Caco-2 (cell line): ENCODE measurements at regions not wholly inside any gene's neighbourhood (a gene's known extent, or its start where the extent isn't known, plus 50 kb on each side); places are given as distances from the start of the nearest gene placed in this dataset.

Source experiments
- BruUV-seq: library from RNA; stranded (reverse); fragments of 400-500 nt; replicated peaks from 2 replicates; lab custom pipeline; 2021; lab: Mats Ljungman, UMichigan
- CTCF ChIA-PET: fragments of 300-600 bp; sonication (Branson Sonifier 250); formaldehyde crosslinking; loops from one replicate; lab custom pipeline; 2022; ENCODE audit warnings: antibody characterized with exemption; lab: Charles Lee
- POLR2A ChIA-PET: fragments of 300-600 bp; sonication (Branson Sonifier 250); formaldehyde crosslinking; loops from one replicate; lab custom pipeline; 2022; ENCODE audit warnings: antibody characterized with exemption; lab: Charles Lee
- DNase-seq, 2 experiments: peaks; one replicate each; pipeline versions ENCODE4 v3.0.0 to v3.0.0-alpha.2; 2020 to 2022
- H3K27me3 ChIP-seq: replicated peaks from 2 replicates; pipeline ENCODE4 v1.6.0; 2011; ENCODE audit warnings: low read length; ENCODE audit not compliant: control insufficient read depth, insufficient read depth
- H3K36me3 ChIP-seq: 2 replicates; pipeline ENCODE4 v1.5.1; 2011; ENCODE audit warnings: low read length; ENCODE audit not compliant: control insufficient read depth, insufficient read depth
- H3K4me1 ChIP-seq: fragments of 250-450 bp; sonication (Bioruptor Pico); 2 replicates; pipeline ENCODE4 v1.5.1; 2020; ENCODE audit warnings: mild to moderate bottlenecking
- H3K4me3 ChIP-seq: 2 replicates; pipeline ENCODE4 v1.5.1; 2011; ENCODE audit warnings: low read depth, mild to moderate bottlenecking, control low read depth, low read length
- H3K9me3 ChIP-seq: fragments of 250-450 bp; sonication (Bioruptor Pico); 2 replicates; pipeline ENCODE4 v1.5.1; 2020; ENCODE audit warnings: mild to moderate bottlenecking, moderate library complexity
- H3K27ac Mint-ChIP-seq: one replicate; pipeline ENCODE4 v1.8.0; 2022; ENCODE audit warnings: mixed read lengths; ENCODE audit not compliant: unreplicated experiment
- H3K27me3 Mint-ChIP-seq: one replicate; pipeline ENCODE4 v1.8.0; 2022; ENCODE audit warnings: mixed read lengths; ENCODE audit not compliant: insufficient read depth, unreplicated experiment
- H3K36me3 Mint-ChIP-seq: one replicate; pipeline ENCODE4 v1.8.0; 2022; ENCODE audit warnings: mild to moderate bottlenecking, mixed read lengths; ENCODE audit not compliant: insufficient read depth, unreplicated experiment
- H3K4me1 Mint-ChIP-seq: one replicate; pipeline ENCODE4 v1.8.0; 2022; ENCODE audit warnings: low read depth, mixed read lengths; ENCODE audit not compliant: unreplicated experiment
- H3K4me3 Mint-ChIP-seq: one replicate; pipeline ENCODE4 v1.8.0; 2022; ENCODE audit warnings: mild to moderate bottlenecking, moderate library complexity, mixed read lengths; ENCODE audit not compliant: unreplicated experiment
- H3K9me3 Mint-ChIP-seq: one replicate; pipeline ENCODE4 v1.8.0; 2022; ENCODE audit warnings: mixed read lengths; ENCODE audit not compliant: unreplicated experiment
- CTCF ChIP-seq, 2 experiments: fragments of 200-600 bp in 1 of 2; IDR thresholded peaks; 1 replicate in 1 of 2; 2 replicates in 1 of 2; pipeline versions ENCODE4 v1.5.1 to v1.8.0; 2011 to 2022; ENCODE audit warnings: antibody characterized with exemption in 1 of 2, control low read depth in 1 of 2, inconsistent platforms in 1 of 2, low read depth in 1 of 2, low read length in 1 of 2, mild to moderate bottlenecking in 1 of 2, moderate library complexity in 1 of 2; ENCODE audit not compliant: insufficient read depth in 1 of 2, severe bottlenecking in 1 of 2, unreplicated experiment in 1 of 2
- intact Hi-C: fragments of 100-400 bp; cut with micrococcal nuclease; formaldehyde crosslinking; loops from one replicate; pipeline ENCODE4 v1.10.0; 2022; ENCODE audit not compliant: unreplicated experiment

DNA sequence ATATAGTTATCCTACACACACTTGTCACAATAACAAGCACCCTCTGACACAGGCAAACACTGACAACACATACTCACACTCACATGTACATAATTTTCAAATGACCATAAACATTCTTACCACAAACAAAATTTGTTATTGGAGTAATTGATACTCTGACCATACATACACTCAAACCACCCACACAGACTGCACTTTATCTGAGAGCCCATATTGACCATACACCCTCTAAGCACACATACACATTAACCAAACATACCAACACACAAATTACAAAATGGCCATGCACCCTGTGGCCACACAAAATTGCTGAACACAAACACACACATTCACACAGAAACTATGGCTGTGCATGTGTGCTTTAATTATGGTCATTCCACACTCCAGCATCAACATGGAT lies 79.1 kb upstream of the FAM120A start:
- no TSS peak for BruUV-seq

DNA sequence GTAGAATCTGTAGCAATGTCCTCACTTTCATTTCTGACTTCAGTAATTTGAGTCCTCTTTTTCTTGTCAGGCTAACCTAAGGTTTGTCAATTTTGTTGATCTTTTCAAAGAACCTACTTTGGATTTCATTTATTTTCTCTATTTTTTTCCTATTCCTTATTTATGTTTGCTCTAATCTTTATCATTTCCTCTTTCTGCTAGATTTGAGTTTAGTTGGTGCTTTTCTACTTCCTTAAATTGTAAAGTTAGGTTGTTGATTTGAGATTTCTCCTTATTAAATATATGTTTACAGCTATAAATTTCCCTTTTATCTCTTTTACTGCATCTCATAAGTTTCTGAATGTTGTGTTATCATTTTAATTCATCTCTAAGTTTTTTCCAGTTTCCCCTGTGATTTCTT lies 75.1 kb upstream of the FAM120A start:
- Mint-ChIP-seq H3K4me3 (no peak overlapping the region), H3K4me1 (no peaks in the 10 kb centered on the region), H3K27ac (no peak overlapping the region), H3K27me3 (no peaks in the 10 kb centered on the region), H3K9me3 (no peaks in the 10 kb centered on the region), H3K36me3 (no peaks in the 10 kb centered on the region)
- no peak for DNase-seq
- CTCF ChIA-PET, result no interaction called here
- no peaks in the 10 kb centered on the region for H3K9me3 ChIP-seq
- POLR2A ChIA-PET, result no interaction called here
- intact Hi-C loops, result no loop called here
- no peaks in the 10 kb centered on the region for H3K4me1 ChIP-seq
- H3K27me3 ChIP-seq, result no peaks in the 10 kb centered on the region
- no TSS peak for BruUV-seq
- no peak overlapping the region for H3K4me3 ChIP-seq
- TF ChIP-seq CTCF (IDR thresholded peaks at IDR 0.05; ENCODE audit: insufficient read depth in 1 of 2, low read depth in 1 of 2, low read length in 1 of 2, severe bottlenecking in 1 of 2, unreplicated experiment in 1 of 2), result no peak
- no peaks in the 10 kb centered on the region for H3K36me3 ChIP-seq

More for the DNA sequence above, 79.1 kb upstream of the FAM120A start:
- intact Hi-C loops, result no loop called here
- Histone ChIP-seq H3K4me1 (no peaks in the 10 kb centered on the region), H3K9me3 (no peaks in the 10 kb centered on the region), H3K36me3 (no peaks in the 10 kb centered on the region), H3K4me3 (no peak overlapping the region), H3K27me3 (no peaks in the 10 kb centered on the region)
- no peak for DNase-seq
- Mint-ChIP-seq H3K27me3 (no peaks in the 10 kb centered on the region), H3K4me1 (no peaks in the 10 kb centered on the region), H3K36me3 (no peaks in the 10 kb centered on the region), H3K27ac (no peak overlapping the region), H3K9me3 (no peaks in the 10 kb centered on the region), H3K4me3 (no peak overlapping the region)
- ChIA-PET POLR2A (no interaction called here), CTCF (no interaction called here)
- no peak for TF ChIP-seq CTCF (IDR thresholded peaks at IDR 0.05; ENCODE audit: insufficient read depth in 1 of 2, low read depth in 1 of 2, low read length in 1 of 2, severe bottlenecking in 1 of 2, unreplicated experiment in 1 of 2)

- no peaks in the 10 kb centered on the region for H3K9me3 ChIP-seq
- Mint-ChIP-seq H3K27ac (no peak overlapping the region), H3K4me1 (no peaks in the 10 kb centered on the region), H3K4me3 (no peak overlapping the region), H3K36me3 (no peaks in the 10 kb centered on the region), H3K27me3 (no peaks in the 10 kb centered on the region), H3K9me3 (no peaks in the 10 kb centered on the region)
- H3K27me3 ChIP-seq, result no peaks in the 10 kb centered on the region
- DNase-seq, result no peak
- intact Hi-C loops, result no loop called here
- H3K4me3 ChIP-seq, result no peak overlapping the region
- no peaks in the 10 kb centered on the region for H3K4me1 ChIP-seq
- TF ChIP-seq CTCF (IDR thresholded peaks at IDR 0.05; ENCODE audit: insufficient read depth in 1 of 2, low read depth in 1 of 2, low read length in 1 of 2, severe bottlenecking in 1 of 2, unreplicated experiment in 1 of 2), result no peak
- ChIA-PET CTCF (interaction anchor here (0.6 kb wide), 1 partner anchor 70 kb away, joined by 5 read pairs; no protein-coding TSS in a partner anchor), POLR2A (no interaction called here)
- H3K36me3 ChIP-seq, result no peaks in the 10 kb centered on the region
- BruUV-seq, result no TSS peak
These were observed 73.2 kb upstream of the FAM120A start for GRCh38 chr9:93378276-93378675.
